Neutrophil (primary cell): ENCODE measurements at regions not wholly inside any gene's neighbourhood (a gene's known extent, or its start where the extent isn't known, plus 50 kb on each side); places are given as distances from the start of the nearest gene placed in this dataset.

ENCODE experiments used
- H3K27ac ChIP-seq: fragments of 200-600 bp; sonication (generic); 2 replicates; pipeline ENCODE4 v1.5.1; 2016; ENCODE audit warnings: mild to moderate bottlenecking, moderate library complexity
- H3K27me3 ChIP-seq: fragments of 200-600 bp; sonication (generic); 2 replicates; pipeline ENCODE4 v1.6.0; 2016; ENCODE audit warnings: mild to moderate bottlenecking
- H3K36me3 ChIP-seq: fragments of 200-600 bp; sonication (generic); 2 replicates; pipeline ENCODE4 v1.5.1; 2017
- H3K4me1 ChIP-seq, 2 experiments: fragments of 200-600 bp in 1 of 2; sonication (generic) in 1 of 2; 1 replicate in 1 of 2; 2 replicates in 1 of 2; pipeline versions ENCODE4 v1.5.1 to v1.6.1; 2013 to 2016; ENCODE audit warnings: low read depth in 1 of 2, low read length in 1 of 2, mild to moderate bottlenecking in 1 of 2, moderate library complexity in 1 of 2; ENCODE audit not compliant: control insufficient read depth in 1 of 2, insufficient read depth in 1 of 2
- H3K4me3 ChIP-seq, 2 experiments: fragments of 200-600 bp in 1 of 2; sonication (generic) in 1 of 2; 1 replicate in 1 of 2; 2 replicates in 1 of 2; pipeline ENCODE4 v1.5.1; 2013 to 2016; ENCODE audit warnings: low read depth in 1 of 2, low read length in 1 of 2, mild to moderate bottlenecking in 1 of 2, moderate library complexity in 1 of 2
- H3K9me3 ChIP-seq: fragments of 200-600 bp; sonication (generic); 2 replicates; pipeline ENCODE4 v1.5.1; 2016
- TF ChIP-seq, protein P1 (sequence below): fragments of 200-600 bp; sonication (generic); IDR thresholded peaks from 2 replicates; pipeline ENCODE4 v1.5.1; 2016; ENCODE audit warnings: antibody characterized with exemption

GRCh38 chr11:119864836-119865235, 135.8 kb upstream of the NECTIN1 start:
- H3K27me3 ChIP-seq = peaks cover 69% of the 10 kb centered on the region
- H3K9me3 ChIP-seq = no peaks in the 10 kb centered on the region
- no peak overlapping the region for H3K4me3 ChIP-seq
- TF ChIP-seq, protein P1, sequence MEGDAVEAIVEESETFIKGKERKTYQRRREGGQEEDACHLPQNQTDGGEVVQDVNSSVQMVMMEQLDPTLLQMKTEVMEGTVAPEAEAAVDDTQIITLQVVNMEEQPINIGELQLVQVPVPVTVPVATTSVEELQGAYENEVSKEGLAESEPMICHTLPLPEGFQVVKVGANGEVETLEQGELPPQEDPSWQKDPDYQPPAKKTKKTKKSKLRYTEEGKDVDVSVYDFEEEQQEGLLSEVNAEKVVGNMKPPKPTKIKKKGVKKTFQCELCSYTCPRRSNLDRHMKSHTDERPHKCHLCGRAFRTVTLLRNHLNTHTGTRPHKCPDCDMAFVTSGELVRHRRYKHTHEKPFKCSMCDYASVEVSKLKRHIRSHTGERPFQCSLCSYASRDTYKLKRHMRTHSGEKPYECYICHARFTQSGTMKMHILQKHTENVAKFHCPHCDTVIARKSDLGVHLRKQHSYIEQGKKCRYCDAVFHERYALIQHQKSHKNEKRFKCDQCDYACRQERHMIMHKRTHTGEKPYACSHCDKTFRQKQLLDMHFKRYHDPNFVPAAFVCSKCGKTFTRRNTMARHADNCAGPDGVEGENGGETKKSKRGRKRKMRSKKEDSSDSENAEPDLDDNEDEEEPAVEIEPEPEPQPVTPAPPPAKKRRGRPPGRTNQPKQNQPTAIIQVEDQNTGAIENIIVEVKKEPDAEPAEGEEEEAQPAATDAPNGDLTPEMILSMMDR = no peak
- H3K36me3 ChIP-seq = no peaks in the 10 kb centered on the region
- no peak overlapping the region for H3K27ac ChIP-seq
- H3K4me1 ChIP-seq = no peaks in the 10 kb centered on the region

GRCh38 chr11:119863851-119864601, 135.0 kb upstream of the NECTIN1 start:
- H3K27me3 ChIP-seq = peaks cover 70% of the 10 kb centered on the region
- no peaks in the 10 kb centered on the region for H3K9me3 ChIP-seq
- H3K36me3 ChIP-seq = no peaks in the 10 kb centered on the region
- no peaks in the 10 kb centered on the region for H3K4me1 ChIP-seq
- H3K27ac ChIP-seq = no peak overlapping the region
- TF ChIP-seq, protein P1 = no peak
- H3K4me3 ChIP-seq = no peak overlapping the region

GRCh38 chr11:119863236-119863635, 134.2 kb upstream of the NECTIN1 start:
- Histone ChIP-seq H3K27me3 (peaks cover 70% of the 10 kb centered on the region), H3K4me3 (no peak overlapping the region), H3K36me3 (no peaks in the 10 kb centered on the region), H3K27ac (no peak overlapping the region), H3K9me3 (no peaks in the 10 kb centered on the region), H3K4me1 (no peaks in the 10 kb centered on the region)
- TF ChIP-seq, protein P1 = no peak

- TF ChIP-seq, protein P1 = no peak
- no peaks in the 10 kb centered on the region for H3K4me1 ChIP-seq
These were observed 132.2 kb upstream of the NECTIN1 start for GRCh38 chr11:119861160-119861559.

DNA sequence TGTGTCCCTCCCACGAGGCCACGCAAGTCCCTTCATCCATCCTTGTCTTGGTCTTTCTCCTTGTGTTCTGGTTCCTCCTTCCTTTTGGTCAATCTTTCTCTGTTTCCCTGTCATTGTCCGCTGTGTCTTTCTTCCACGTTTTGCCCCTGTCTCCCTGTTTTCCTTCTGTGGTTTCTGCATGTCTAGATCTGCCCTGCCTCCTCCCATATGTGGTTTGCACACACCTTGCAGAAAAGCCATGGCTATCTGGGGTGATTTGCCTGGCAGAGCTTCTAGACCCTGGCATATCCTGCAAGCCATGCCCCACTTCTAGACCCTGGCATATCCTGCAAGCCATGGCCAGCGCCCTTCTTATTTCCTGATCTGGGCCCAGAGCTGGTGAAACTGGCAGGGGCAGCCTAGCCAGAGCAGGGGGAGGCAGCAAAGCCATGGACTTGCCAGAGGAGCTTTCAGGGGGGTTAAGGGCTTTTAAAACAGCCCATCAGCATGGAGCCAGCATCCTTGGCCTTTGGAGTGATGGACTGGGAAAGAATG, 131.6 kb upstream of the NECTIN1 start:
- TF ChIP-seq, protein P1 = no peak
- Histone ChIP-seq H3K4me1 (no peaks in the 10 kb centered on the region), H3K4me3 (no peak overlapping the region), H3K27me3 (peaks cover 75% of the 10 kb centered on the region), H3K27ac (no peak overlapping the region), H3K36me3 (no peaks in the 10 kb centered on the region), H3K9me3 (no peaks in the 10 kb centered on the region)

More at GRCh38 chr11:119861160-119861559, 132.2 kb upstream of the NECTIN1 start:
- Histone ChIP-seq H3K27ac (no peak overlapping the region), H3K4me3 (no peak overlapping the region), H3K9me3 (no peaks in the 10 kb centered on the region), H3K27me3 (peaks cover 74% of the 10 kb centered on the region), H3K36me3 (no peaks in the 10 kb centered on the region)
